GM10266 (cell line): ENCODE measurements at regions not wholly inside any gene's neighbourhood (a gene's known extent, or its start where the extent isn't known, plus 50 kb on each side); places are given as distances from the start of the nearest gene placed in this dataset.
"Not testable (repeated sequence)": the region's sequence is repeated elsewhere in the genome, so short reads cannot be mapped to it uniquely, and the experiment has no call there.

Experiments used
- DNase-seq: peaks from one replicate; pipeline ENCODE4 v3.0.0; 2012; ENCODE audit errors: extremely low spot score
- TF ChIP-seq, protein P1 (sequence below): IDR thresholded peaks from 2 replicates; pipeline ENCODE4 v1.5.1; 2012; ENCODE audit warnings: mild to moderate bottlenecking, low read depth; ENCODE audit not compliant: control insufficient read depth, insufficient read depth; ENCODE audit errors: missing control alignments

DNA sequence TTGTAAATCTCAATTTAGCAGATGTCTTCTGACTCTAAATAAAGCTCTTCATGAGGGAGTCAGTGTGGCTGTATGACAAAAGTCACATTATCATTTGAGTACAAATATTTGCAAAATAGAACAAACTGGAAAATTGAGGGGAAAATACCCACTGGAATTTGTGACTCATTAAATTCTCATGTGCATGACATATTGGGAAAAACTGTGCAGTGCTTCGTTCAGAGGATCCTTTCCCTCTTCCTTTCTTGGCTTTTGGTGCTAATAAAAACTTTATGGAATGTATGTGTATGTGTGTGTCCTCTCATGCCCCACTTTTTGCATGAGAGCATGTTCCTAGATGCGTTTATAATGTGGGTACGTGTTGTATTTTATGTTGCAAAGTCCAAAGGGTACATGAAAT, 267.8 kb downstream of the KTN1 start:
- TF ChIP-seq, protein P1, sequence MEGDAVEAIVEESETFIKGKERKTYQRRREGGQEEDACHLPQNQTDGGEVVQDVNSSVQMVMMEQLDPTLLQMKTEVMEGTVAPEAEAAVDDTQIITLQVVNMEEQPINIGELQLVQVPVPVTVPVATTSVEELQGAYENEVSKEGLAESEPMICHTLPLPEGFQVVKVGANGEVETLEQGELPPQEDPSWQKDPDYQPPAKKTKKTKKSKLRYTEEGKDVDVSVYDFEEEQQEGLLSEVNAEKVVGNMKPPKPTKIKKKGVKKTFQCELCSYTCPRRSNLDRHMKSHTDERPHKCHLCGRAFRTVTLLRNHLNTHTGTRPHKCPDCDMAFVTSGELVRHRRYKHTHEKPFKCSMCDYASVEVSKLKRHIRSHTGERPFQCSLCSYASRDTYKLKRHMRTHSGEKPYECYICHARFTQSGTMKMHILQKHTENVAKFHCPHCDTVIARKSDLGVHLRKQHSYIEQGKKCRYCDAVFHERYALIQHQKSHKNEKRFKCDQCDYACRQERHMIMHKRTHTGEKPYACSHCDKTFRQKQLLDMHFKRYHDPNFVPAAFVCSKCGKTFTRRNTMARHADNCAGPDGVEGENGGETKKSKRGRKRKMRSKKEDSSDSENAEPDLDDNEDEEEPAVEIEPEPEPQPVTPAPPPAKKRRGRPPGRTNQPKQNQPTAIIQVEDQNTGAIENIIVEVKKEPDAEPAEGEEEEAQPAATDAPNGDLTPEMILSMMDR = no peak
- no peak for DNase-seq

- TF ChIP-seq, protein P1 = no peak
- no peak for DNase-seq
Observed at GRCh38 chr14:55848964-55849363, 269.0 kb downstream of the KTN1 start.

DNA sequence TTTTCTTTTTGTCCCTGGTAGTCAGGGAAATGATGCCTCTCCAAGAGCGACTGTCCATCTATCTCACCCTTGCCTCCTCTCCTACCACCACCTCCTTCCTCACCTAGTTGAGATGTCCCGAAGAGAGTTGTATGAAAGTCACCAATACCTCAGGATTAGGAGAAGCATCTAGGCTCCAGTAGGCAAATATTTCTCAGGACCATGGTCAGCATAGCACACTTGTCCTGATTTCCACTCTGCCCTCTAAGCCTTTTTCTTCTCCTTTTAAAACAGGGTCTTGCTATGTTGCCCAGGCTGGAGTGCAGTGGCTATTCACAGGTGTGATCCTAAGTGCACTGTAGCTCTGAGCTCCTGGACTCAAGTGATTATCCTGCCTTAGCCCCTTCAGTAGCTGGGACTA, 268.4 kb upstream of the PELI2 start:
- TF ChIP-seq, protein P1 = no peak

DNA sequence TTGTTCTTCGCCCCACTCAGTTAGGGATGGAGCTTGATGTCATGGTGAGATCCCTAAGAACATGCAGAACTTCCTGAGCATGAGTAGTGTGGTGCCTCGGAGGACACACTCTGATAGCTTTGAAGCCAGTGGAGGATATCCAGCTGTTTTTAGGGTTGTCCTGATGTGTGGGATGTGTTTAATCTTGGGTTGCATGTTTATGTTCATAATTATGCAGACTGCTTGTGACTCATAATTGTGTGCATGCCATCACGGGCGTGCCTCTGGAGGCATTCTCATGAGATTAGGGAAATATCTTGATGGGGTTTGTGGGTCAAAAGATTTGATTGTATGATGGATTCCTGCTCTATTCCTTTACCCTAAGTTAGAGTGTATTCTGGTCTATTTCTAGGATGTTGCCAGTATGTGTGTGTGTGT, 267.4 kb upstream of the PELI2 start:
- TF ChIP-seq, protein P1 = no peak
- DNase-seq = no peak

More for the DNA sequence above, 268.4 kb upstream of the PELI2 start:
- DNase-seq = no peak

- TF ChIP-seq, protein P1 = no peak
- DNase-seq = no peak
Observed at GRCh38 chr14:55851301-55851700, 266.9 kb upstream of the PELI2 start.

GRCh38 chr14:55851961-55852360, 266.2 kb upstream of the PELI2 start:
- DNase-seq = no peak
- TF ChIP-seq, protein P1 = no peak

DNA sequence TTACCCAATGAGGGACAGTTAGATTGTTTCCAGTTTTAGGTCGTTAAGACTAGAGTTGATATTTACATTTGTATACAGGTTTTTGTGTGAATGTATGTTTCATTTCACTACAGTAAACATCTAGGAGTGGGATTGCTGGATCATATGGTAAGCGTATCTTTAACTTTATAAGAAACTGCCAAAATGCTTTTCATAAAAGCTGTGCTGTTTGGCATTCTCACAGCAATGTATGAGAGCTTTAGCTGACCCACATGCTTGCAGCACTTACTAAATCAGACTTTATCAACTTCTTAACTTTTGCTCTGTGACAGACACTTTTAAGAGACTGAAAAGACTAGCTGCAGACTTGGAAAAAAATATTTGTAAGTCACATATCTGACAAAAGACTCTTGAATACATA, 262.5 kb upstream of the PELI2 start:
- TF ChIP-seq, protein P1 = no peak

DNA sequence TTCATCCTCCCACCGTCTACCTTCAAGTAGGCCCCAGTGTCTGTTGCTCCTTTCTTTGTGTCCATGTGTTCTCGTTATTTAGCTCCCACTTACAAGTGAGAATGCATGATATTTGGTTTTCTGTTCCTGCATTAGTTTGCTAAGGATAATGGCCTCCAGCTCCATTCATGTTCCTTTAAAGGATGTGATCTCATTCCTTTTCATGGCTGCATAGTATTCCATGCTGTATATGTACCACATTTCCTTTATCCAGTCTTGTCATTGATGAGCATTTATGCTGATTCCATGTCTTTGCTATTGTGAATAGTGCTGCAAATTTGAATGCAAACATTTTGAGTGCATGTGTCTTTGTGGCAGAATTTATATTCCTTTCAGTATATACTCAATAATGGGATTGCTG, 259.6 kb upstream of the PELI2 start:
- no peak for DNase-seq
- TF ChIP-seq, protein P1 = no peak

More for the DNA sequence above, 262.5 kb upstream of the PELI2 start:
- no peak for DNase-seq

- DNase-seq = not testable (repeated sequence)
Observed at GRCh38 chr14:55861561-55861960, 256.6 kb upstream of the PELI2 start.
